Spleen (tissue), 11 donors: ENCODE measurements at regions not wholly inside any gene's neighbourhood (a gene's known extent, or its start where the extent isn't known, plus 50 kb on each side); places are given as distances from the start of the nearest gene placed in this dataset.

ENCODE experiments used
- DNase-seq: peaks from one replicate; pipeline ENCODE4 v3.0.0-alpha.2; 2020
- H3K27ac ChIP-seq, 8 donors: fragments of 200-600 bp; sonication (generic) in 7 of 8; 1 replicate in 4 of 8; 2 replicates in 4 of 8; pipeline versions ENCODE4 v1.5.0 to v1.8.0; 2016 to 2021; ENCODE audit warnings: inconsistent platforms in 4 of 8, mild to moderate bottlenecking in 4 of 8, moderate library complexity in 1 of 8
- H3K27me3 ChIP-seq, 7 donors: fragments of 200-600 bp; sonication (generic) in 6 of 7; replicated peaks in 1 of 7; 1 replicate in 4 of 7; 2 replicates in 3 of 7; pipeline versions ENCODE4 v1.5.0 to v1.8.0; 2016 to 2021; ENCODE audit warnings: inconsistent platforms in 3 of 7, mild to moderate bottlenecking in 1 of 7
- H3K36me3 ChIP-seq, 6 donors: fragments of 200-600 bp; sonication (generic) in 5 of 6; 1 replicate in 4 of 6; 2 replicates in 2 of 6; pipeline versions ENCODE4 v1.5.0 to v1.8.0; 2016 to 2021; ENCODE audit warnings: inconsistent platforms in 2 of 6
- H3K4me1 ChIP-seq, 6 donors: fragments of 200-600 bp; sonication (generic) in 5 of 6; 1 replicate in 3 of 6; 2 replicates in 3 of 6; pipeline versions ENCODE4 v1.5.0 to v1.8.0; 2016 to 2021; ENCODE audit warnings: inconsistent platforms in 3 of 6
- H3K4me3 ChIP-seq, 8 donors: fragments of 200-600 bp; sonication (generic) in 7 of 8; 1 replicate in 4 of 8; 2 replicates in 4 of 8; pipeline versions ENCODE4 v1.5.0 to v1.8.0; 2016 to 2021; ENCODE audit warnings: inconsistent platforms in 4 of 8, mild to moderate bottlenecking in 4 of 8, moderate library complexity in 2 of 8
- H3K9me3 ChIP-seq, 8 donors: fragments of 200-600 bp; sonication (generic) in 7 of 8; 1 replicate in 4 of 8; 2 replicates in 4 of 8; pipeline versions ENCODE4 v1.5.0 to v1.8.0; 2016 to 2021; ENCODE audit warnings: inconsistent platforms in 4 of 8
- CTCF ChIP-seq, 11 experiments: fragments of 200-600 bp in 7 of 11; fragments of 450-650 bp in 4 of 11; sonication (generic) in 4 of 11; IDR thresholded peaks in 8 of 11; conservative IDR thresholded peaks in 3 of 11; 1 replicate in 7 of 11; 2 replicates in 4 of 11; pipeline versions ENCODE4 v1.4.0 to v1.8.0; 2016 to 2021; ENCODE audit warnings: antibody characterized with exemption in 11 of 11, inconsistent platforms in 4 of 11, mild to moderate bottlenecking in 1 of 11
- POLR2A ChIP-seq, 3 donors: fragments of 450-650 bp; IDR thresholded peaks; one replicate each; pipeline ENCODE4 v1.5.1; 2017; ENCODE audit warnings: antibody characterized with exemption in 3 of 3, mild to moderate bottlenecking in 1 of 3
- POLR2AphosphoS5 ChIP-seq, 3 donors: sonication (generic); formaldehyde crosslinking; IDR thresholded peaks; one replicate each; pipeline ENCODE4 v1.5.1; 2017; ENCODE audit warnings: antibody characterized with exemption in 3 of 3
- WGBS, 5 donors: extraction: QIAGEN DNeasy Blood & Tissue Kit in 3 of 5; methylation state at CpG; one replicate each; pipeline versions ENCODE4 v1.1.5 to v1.1.7; 2013 to 2018; 5-methylcytosine and 5-hydroxymethylcytosine counted together
- intact Hi-C: fragments of 100-400 bp; cut with DNase I; formaldehyde crosslinking; loops from one replicate; pipeline ENCODE4 v1.15.0; 2023; ENCODE audit warnings: low total_unique reads
- donor health status: healthy with polysubstance abuse.
- donor health status: DM: no; HTN: no; CAD: no; lungs with moderate emphysema.
- donor health status: DM: no; HTN: no; CAD: no.
- donor health status: Bipolar disorder and iron deficiency.
- donor health status: healthy.
- donor health status: DM: no; HTN: no; CAD: no.
- donor health status: DM: yes; HTN: yes; CAD: no.

- no peak for DNase-seq
- Histone ChIP-seq H3K27me3 (no peaks in the 10 kb centered on the region), H3K4me3 (no peak overlapping the region), H3K36me3 (no peaks in the 10 kb centered on the region), H3K4me1 (no peaks in the 10 kb centered on the region), H3K9me3 (no peaks in the 10 kb centered on the region), H3K27ac (no peak overlapping the region)
- intact Hi-C loops: no loop called here
- TF ChIP-seq POLR2A (IDR thresholded peaks at IDR 0.05) (no peak), CTCF (IDR thresholded peaks at IDR 0.05 in 8 of 11, conservative IDR thresholded peaks at IDR 0.05 in 3 of 11) (no peak), POLR2AphosphoS5 (IDR thresholded peaks at IDR 0.05) (no peak)
- WGBS, 5 donors: 84 to 90% (median 89%) methylated on average over 1 of the region's 1 CpG
Observed at GRCh38 chr7:17593819-17594419, 295.5 kb downstream of the AHR start.

DNA sequence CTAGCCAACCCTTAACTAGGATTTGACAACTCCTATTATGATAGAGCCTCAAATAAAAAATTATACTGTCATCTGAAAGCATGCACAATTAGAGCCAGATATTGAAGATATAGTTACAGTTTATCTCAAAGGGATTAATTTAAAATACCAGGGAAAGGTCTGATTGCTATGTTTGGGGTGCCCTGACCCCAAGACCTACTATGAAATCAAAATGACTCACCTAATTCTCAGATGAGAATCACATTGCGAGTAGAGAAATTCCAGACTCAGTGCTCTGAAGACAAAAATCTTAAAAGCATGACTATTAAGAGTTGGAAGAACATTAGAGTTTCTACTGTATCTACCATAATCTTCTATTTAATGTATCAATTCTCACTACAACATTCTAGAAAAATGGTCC is 297.1 kb downstream of the AHR start:
- H3K4me3 ChIP-seq: no peak overlapping the region
- TF ChIP-seq POLR2AphosphoS5 (IDR thresholded peaks at IDR 0.05): no peak
- no peak for TF ChIP-seq POLR2A (IDR thresholded peaks at IDR 0.05)
- TF ChIP-seq CTCF (IDR thresholded peaks at IDR 0.05 in 8 of 11, conservative IDR thresholded peaks at IDR 0.05 in 3 of 11): no peak
- no peaks in the 10 kb centered on the region for H3K9me3 ChIP-seq
- no peaks in the 10 kb centered on the region for H3K27me3 ChIP-seq
- no peak overlapping the region for H3K27ac ChIP-seq
- DNase-seq: no peak
- 83 to 92% (median 91%) methylated on average over 1 of the region's 1 CpG for WGBS, 5 donors
- H3K36me3 ChIP-seq: no peaks in the 10 kb centered on the region
- intact Hi-C loops: no loop called here
- H3K4me1 ChIP-seq: no peaks in the 10 kb centered on the region

GRCh38 chr7:17598305-17598704 is 299.9 kb downstream of the AHR start:
- no peak for DNase-seq
- 62 to 88% (median 83%) methylated on average over 3 of the region's 3 CpGs for WGBS, 5 donors
- H3K27me3 ChIP-seq: no peaks in the 10 kb centered on the region
- H3K36me3 ChIP-seq: no peaks in the 10 kb centered on the region
- no peak for TF ChIP-seq POLR2AphosphoS5 (IDR thresholded peaks at IDR 0.05)
- no peak for TF ChIP-seq CTCF (IDR thresholded peaks at IDR 0.05 in 8 of 11, conservative IDR thresholded peaks at IDR 0.05 in 3 of 11)
- no peak for TF ChIP-seq POLR2A (IDR thresholded peaks at IDR 0.05)
- intact Hi-C loops: no loop called here
- H3K9me3 ChIP-seq: peaks cover 0 to 10% (median 2%) of the 10 kb centered on the region in 8 donors
- no peak overlapping the region for H3K27ac ChIP-seq
- no peaks in the 10 kb centered on the region for H3K4me1 ChIP-seq
- H3K4me3 ChIP-seq: no peak overlapping the region

GRCh38 chr7:17598846-17599245 is 300.4 kb downstream of the AHR start:
- no peaks in the 10 kb centered on the region for H3K27me3 ChIP-seq
- no peak overlapping the region for H3K4me3 ChIP-seq
- no peaks in the 10 kb centered on the region for H3K36me3 ChIP-seq
- peaks cover 0 to 16% (median 8%) of the 10 kb centered on the region in 8 donors for H3K9me3 ChIP-seq
- intact Hi-C loops: no loop called here
- no peak for DNase-seq
- no peak overlapping the region for H3K27ac ChIP-seq
- no peaks in the 10 kb centered on the region for H3K4me1 ChIP-seq
- TF ChIP-seq POLR2AphosphoS5 (IDR thresholded peaks at IDR 0.05) (no peak), POLR2A (IDR thresholded peaks at IDR 0.05) (no peak), CTCF (IDR thresholded peaks at IDR 0.05 in 8 of 11, conservative IDR thresholded peaks at IDR 0.05 in 3 of 11) (no peak)
